H9 (cell line): ENCODE measurements at regions not wholly inside any gene's neighbourhood (a gene's known extent, or its start where the extent isn't known, plus 50 kb on each side); places are given as distances from the start of the nearest gene placed in this dataset.

Source experiments
- DNase-seq: peaks from one replicate; pipeline ENCODE4 v3.0.0-alpha.2; 2017
- H2AFZ ChIP-seq: one replicate; pipeline ENCODE4 v1.6.1; 2013; ENCODE audit warnings: mild to moderate bottlenecking, low read length, control low read depth, moderate library complexity
- H2AK5ac ChIP-seq: 2 replicates; pipeline ENCODE4 v1.6.1; 2013; ENCODE audit warnings: low read length, control low read depth, mixed read lengths; ENCODE audit not compliant: insufficient read length
- H2BK120ac ChIP-seq: one replicate; pipeline ENCODE4 v1.6.1; 2013; ENCODE audit warnings: low read depth, mild to moderate bottlenecking, low read length, control low read depth, inconsistent platforms; ENCODE audit not compliant: poor library complexity, severe bottlenecking
- H2BK12ac ChIP-seq: 2 replicates; pipeline ENCODE4 v1.6.1; 2013; ENCODE audit warnings: low read length, control low read depth, mixed read lengths, low read depth; ENCODE audit not compliant: insufficient read length
- H2BK15ac ChIP-seq: 2 replicates; pipeline ENCODE4 v1.6.1; 2013; ENCODE audit warnings: low read depth, low read length, control low read depth
- H2BK20ac ChIP-seq: one replicate; pipeline ENCODE4 v1.6.1; 2013; ENCODE audit warnings: low read depth, mild to moderate bottlenecking, low read length, control low read depth, inconsistent platforms; ENCODE audit not compliant: poor library complexity, severe bottlenecking
- H2BK5ac ChIP-seq: 2 replicates; pipeline ENCODE4 v1.6.1; 2013; ENCODE audit warnings: low read length, control low read depth, mixed read lengths; ENCODE audit not compliant: insufficient read length
- H3K14ac ChIP-seq: 2 replicates; pipeline ENCODE4 v1.6.1; 2013; ENCODE audit warnings: low read length, control low read depth; ENCODE audit not compliant: insufficient read depth
- H3K18ac ChIP-seq: 2 replicates; pipeline ENCODE4 v1.6.1; 2013; ENCODE audit warnings: low read depth, mild to moderate bottlenecking, mixed read lengths, low read length, control low read depth; ENCODE audit not compliant: insufficient read length
- H3K23ac ChIP-seq: 2 replicates; pipeline ENCODE4 v1.6.1; 2013; ENCODE audit warnings: low read length, control low read depth, mixed read lengths, low read depth; ENCODE audit not compliant: insufficient read length
- H3K23me2 ChIP-seq: 2 replicates; pipeline ENCODE4 v1.6.1; 2013; ENCODE audit warnings: low read depth, mild to moderate bottlenecking, mixed read lengths, low read length, control low read depth; ENCODE audit not compliant: insufficient read length, poor library complexity, severe bottlenecking
- H3K27ac ChIP-seq: 2 replicates; pipeline ENCODE4 v1.5.1; 2013; ENCODE audit warnings: low read length, control low read depth, mixed read lengths, low read depth; ENCODE audit not compliant: insufficient read length
- H3K27me3 ChIP-seq: 2 replicates; pipeline ENCODE4 v1.6.1; 2013; ENCODE audit warnings: low read length, control low read depth, inconsistent platforms; ENCODE audit not compliant: insufficient read depth
- H3K4ac ChIP-seq: 2 replicates; pipeline ENCODE4 v1.6.1; 2013; ENCODE audit warnings: low read depth, mild to moderate bottlenecking, control low read depth, inconsistent platforms, low read length, moderate library complexity
- H3K4me1 ChIP-seq: 2 replicates; pipeline ENCODE4 v1.6.1; 2013; ENCODE audit warnings: low read length, control low read depth, inconsistent platforms; ENCODE audit not compliant: insufficient read depth
- H3K4me2 ChIP-seq: 2 replicates; pipeline ENCODE4 v1.6.1; 2013; ENCODE audit warnings: low read length, control low read depth, mixed read lengths; ENCODE audit not compliant: insufficient read length, insufficient read depth
- H3K56ac ChIP-seq: 2 replicates; pipeline ENCODE4 v1.6.1; 2013; ENCODE audit warnings: low read depth, mild to moderate bottlenecking, mixed read lengths, low read length, control low read depth; ENCODE audit not compliant: insufficient read length
- H3K79me1 ChIP-seq: 2 replicates; pipeline ENCODE4 v1.6.1; 2013; ENCODE audit warnings: low read depth, mild to moderate bottlenecking, moderate library complexity, low read length, control low read depth, inconsistent platforms; ENCODE audit not compliant: insufficient read depth, poor library complexity, severe bottlenecking
- H3K79me2 ChIP-seq: 2 replicates; pipeline ENCODE4 v1.6.1; 2013; ENCODE audit warnings: low read length, control low read depth, inconsistent platforms; ENCODE audit not compliant: insufficient read depth
- H3K9ac ChIP-seq: 2 replicates; pipeline ENCODE4 v1.6.1; 2013; ENCODE audit warnings: low read length, control low read depth, mixed read lengths; ENCODE audit not compliant: insufficient read length; ENCODE audit errors: extremely low read depth
- H3K9me3 ChIP-seq: one replicate; pipeline ENCODE4 v1.6.1; 2013; ENCODE audit warnings: low read depth, low read length, inconsistent platforms; ENCODE audit not compliant: control insufficient read depth
- H3T11ph ChIP-seq: one replicate; pipeline ENCODE4 v1.6.1; 2013; ENCODE audit warnings: mild to moderate bottlenecking, low read length, control low read depth, inconsistent platforms
- H4K20me1 ChIP-seq: one replicate; pipeline ENCODE4 v1.6.1; 2013; ENCODE audit not compliant: control insufficient read depth, insufficient read length, insufficient read depth
- H4K5ac ChIP-seq: 2 replicates; pipeline ENCODE4 v1.6.1; 2013; ENCODE audit warnings: low read depth, mild to moderate bottlenecking, mixed read lengths, low read length, control low read depth; ENCODE audit not compliant: insufficient read length
- H4K8ac ChIP-seq: replicated peaks from 2 replicates; pipeline ENCODE4 v1.6.1; 2013; ENCODE audit warnings: low read length, control low read depth, mixed read lengths, low read depth; ENCODE audit not compliant: insufficient read length
- H4K91ac ChIP-seq: 2 replicates; pipeline ENCODE4 v1.6.1; 2013; ENCODE audit warnings: low read depth, mild to moderate bottlenecking, moderate library complexity, mixed read lengths, low read length, control low read depth; ENCODE audit not compliant: insufficient read length
- H3K27ac Mint-ChIP-seq, 3 experiments: 2 replicates in 2 of 3; 3 replicates in 1 of 3; pipeline ENCODE4 v1.8.0; 2020 to 2021; ENCODE audit warnings: mixed read lengths in 3 of 3, mild to moderate bottlenecking in 1 of 3, moderate library complexity in 1 of 3
- H3K27me3 Mint-ChIP-seq: 2 replicates; pipeline ENCODE4 v1.8.0; 2021; ENCODE audit warnings: low read depth, mild to moderate bottlenecking, moderate library complexity, mixed read lengths
- H3K36me3 Mint-ChIP-seq, 3 experiments: 2 replicates in 2 of 3; 3 replicates in 1 of 3; pipeline ENCODE4 v1.8.0; 2020 to 2021; ENCODE audit warnings: low read depth in 3 of 3, mixed read lengths in 3 of 3; ENCODE audit not compliant: insufficient read depth in 1 of 3
- H3K4me1 Mint-ChIP-seq, 2 experiments: 2 replicates each; pipeline ENCODE4 v1.8.0; 2020; ENCODE audit warnings: mixed read lengths in 2 of 2
- H3K4me3 Mint-ChIP-seq, 2 experiments: 2 replicates in 1 of 2; 3 replicates in 1 of 2; pipeline ENCODE4 v1.8.0; 2020 to 2021; ENCODE audit warnings: mild to moderate bottlenecking in 2 of 2, mixed read lengths in 2 of 2, moderate library complexity in 1 of 2
- H3K9me3 Mint-ChIP-seq, 2 experiments: 2 replicates in 1 of 2; 3 replicates in 1 of 2; pipeline ENCODE4 v1.8.0; 2020; ENCODE audit warnings: mild to moderate bottlenecking in 2 of 2, mixed read lengths in 2 of 2, moderate library complexity in 1 of 2
- CTCF ChIP-seq: fragments of 200-600 bp; sonication (generic); conservative IDR thresholded peaks from 3 replicates; pipeline ENCODE4 v1.8.0; 2021; ENCODE audit warnings: antibody characterized with exemption, mild to moderate bottlenecking
- WGBS: extraction: QIAGEN DNeasy Blood & Tissue Kit; methylation state at CpG from one replicate; pipeline ENCODE4 v1.1.7; 2013; ENCODE audit warnings: missing lambda C conversion rate, low lambda C conversion rate, mixed read lengths; ENCODE audit not compliant: insufficient read length; ENCODE audit errors: extremely low coverage; 5-methylcytosine and 5-hydroxymethylcytosine counted together

- Histone ChIP-seq H3K56ac (no peak overlapping the region), H2BK15ac (no peak overlapping the region), H3K27me3 (no peaks in the 10 kb centered on the region), H3K18ac (no peak overlapping the region), H2BK12ac (no peak overlapping the region), H3K27ac (no peak overlapping the region), H2AFZ (no peak overlapping the region), H3K23ac (no peak overlapping the region), H2BK120ac (no peak overlapping the region), H2AK5ac (no peak overlapping the region), H3K79me2 (no peaks in the 10 kb centered on the region), H3K9ac (no peak overlapping the region), H4K8ac (no peak overlapping the region), H3K9me3 (no peaks in the 10 kb centered on the region), H3K4ac (no peak overlapping the region), H3T11ph (no peak overlapping the region), H4K5ac (no peak overlapping the region), H2BK20ac (no peak overlapping the region), H3K4me1 (no peaks in the 10 kb centered on the region; the same call in 1 of the 2 replicates), H3K79me1 (no peaks in the 10 kb centered on the region), H4K20me1 (no peaks in the 10 kb centered on the region), H3K4me2 (no peak overlapping the region), H3K14ac (no peak overlapping the region), H4K91ac (no peak overlapping the region), H3K23me2 (no peaks in the 10 kb centered on the region), H2BK5ac (no peak overlapping the region)
- no peaks in the 10 kb centered on the region for H3K36me3 Mint-ChIP-seq
- WGBS = no CpG with 5 or more reads among the region's 1 CpG
- DNase-seq = no peak
- no peak overlapping the region for H3K4me3 Mint-ChIP-seq
- H3K4me1 Mint-ChIP-seq = peaks cover 27 to 35% of the 10 kb centered on the region in 2 experiments
- TF ChIP-seq CTCF = no peak
- H3K27me3 Mint-ChIP-seq = no peaks in the 10 kb centered on the region
- H3K9me3 Mint-ChIP-seq = no peaks in the 10 kb centered on the region
- H3K27ac Mint-ChIP-seq = peak overlapping the region in 1 of 3 experiments; percentile 92; a peak in 2 of 7 replicates
These were observed 312.7 kb upstream of the PPARGC1A start for GRCh38 chr4:24202579-24202978.
